G401 (cell line): ENCODE measurements at regions not wholly inside any gene's neighbourhood (a gene's known extent, or its start where the extent isn't known, plus 50 kb on each side); places are given as distances from the start of the nearest gene placed in this dataset.

ENCODE experiments used
- DNase-seq: peaks from one replicate; pipeline ENCODE4 v3.0.0-alpha.2; 2015; ENCODE audit warnings: low spot score
- in situ Hi-C: cut with HindIII; loops from 2 replicates; pipeline ENCODE4 v1.10.0; 2016; ENCODE audit warnings: low sequenced_read_pairs, mixed read lengths

DNA sequence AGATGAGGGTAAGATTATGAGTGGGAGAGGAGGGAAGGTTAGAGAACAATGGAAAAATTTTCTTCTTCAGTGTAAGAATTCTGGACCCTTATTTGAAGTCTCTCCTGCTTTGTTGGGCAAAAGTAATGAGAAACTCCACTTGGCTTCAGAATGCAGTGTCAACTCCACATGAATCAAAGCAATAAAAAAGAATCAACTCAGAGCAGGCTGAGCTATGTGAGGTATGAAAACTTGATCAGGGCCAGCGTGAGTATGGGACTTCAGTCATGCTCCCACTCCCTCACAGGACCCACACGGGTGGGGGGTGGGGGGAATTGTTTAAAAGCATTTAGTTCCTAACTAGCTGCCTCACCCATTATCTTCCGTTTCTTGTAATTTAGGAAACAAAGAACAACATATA, 502.2 kb downstream of the PDCD6IP start:
- no peak for DNase-seq
- in situ Hi-C loops = no loop called here

- in situ Hi-C loops = no loop called here
- no peak for DNase-seq
Measured at GRCh38 chr3:34301313-34301712, 502.9 kb downstream of the PDCD6IP start.

GRCh38 chr3:34305266-34305665, 506.8 kb downstream of the PDCD6IP start:
- DNase-seq = no peak
- in situ Hi-C loops = no loop called here

DNA sequence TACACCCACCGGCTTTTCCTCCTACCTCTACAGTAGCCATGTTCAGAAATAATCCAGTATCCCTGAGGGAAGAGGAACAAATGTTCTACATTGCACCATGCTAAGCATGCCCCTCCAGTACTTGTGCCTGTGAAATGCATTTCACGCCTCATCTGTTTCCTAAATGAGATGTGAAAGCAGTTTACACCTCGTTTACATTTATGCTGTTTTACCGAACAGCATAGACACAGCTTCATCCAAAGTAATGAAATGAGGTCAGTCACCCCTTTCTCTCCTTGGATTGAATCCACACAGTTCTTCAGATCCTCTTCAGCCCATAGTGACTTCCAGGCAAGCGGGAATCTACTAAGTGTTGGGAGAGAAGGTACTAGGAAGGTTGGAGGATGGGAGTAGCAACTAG, 514.3 kb downstream of the PDCD6IP start:
- peak; percentile 9 for DNase-seq
- in situ Hi-C loops = no loop called here

GRCh38 chr3:34319881-34320280, 521.5 kb downstream of the PDCD6IP start:
- in situ Hi-C loops = no loop called here
- no peak for DNase-seq

DNA sequence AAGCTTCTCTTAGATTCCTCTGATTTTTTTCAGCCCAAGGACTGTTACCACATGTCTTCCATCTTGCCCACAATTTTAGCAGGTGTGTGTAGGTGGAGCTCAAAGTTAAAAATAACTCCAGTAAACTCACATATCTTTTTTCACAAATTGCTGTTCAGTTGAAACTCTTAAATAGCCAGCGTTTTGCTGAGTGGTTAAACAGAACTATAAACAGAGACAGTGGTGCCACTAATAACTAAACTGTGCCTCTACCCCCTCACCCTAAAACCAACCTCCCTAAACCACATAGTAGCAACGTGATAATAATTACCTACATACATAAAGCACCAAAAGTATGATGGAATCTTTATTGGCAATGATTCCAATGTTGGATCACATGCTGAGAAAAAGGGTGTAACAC, 525.1 kb downstream of the PDCD6IP start:
- in situ Hi-C loops = no loop called here
- no peak for DNase-seq

DNA sequence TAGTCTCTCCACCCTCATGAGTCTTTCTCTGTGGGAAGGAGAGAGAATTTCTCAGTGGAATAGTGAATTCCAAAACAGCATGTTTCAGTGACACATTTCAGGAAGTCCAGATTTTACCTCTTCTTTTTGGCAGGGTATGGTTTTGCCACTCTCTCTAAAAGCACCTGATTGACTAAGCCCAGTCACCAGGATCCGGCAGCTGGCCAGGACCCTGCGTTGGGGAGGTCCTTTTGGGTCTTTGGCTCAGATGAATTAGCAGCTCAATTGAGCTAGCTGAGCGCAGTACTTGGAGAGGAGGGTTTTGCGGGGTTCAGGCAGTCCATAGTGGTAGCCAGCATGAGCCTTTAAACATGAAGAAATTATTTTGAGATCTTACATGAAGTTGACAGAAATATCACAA, 548.2 kb downstream of the PDCD6IP start:
- in situ Hi-C loops = no loop called here
- peak; percentile 95 for DNase-seq

- in situ Hi-C loops = no loop called here
- no peak for DNase-seq
Measured at GRCh38 chr3:34351882-34352777, 553.7 kb downstream of the PDCD6IP start.

DNA sequence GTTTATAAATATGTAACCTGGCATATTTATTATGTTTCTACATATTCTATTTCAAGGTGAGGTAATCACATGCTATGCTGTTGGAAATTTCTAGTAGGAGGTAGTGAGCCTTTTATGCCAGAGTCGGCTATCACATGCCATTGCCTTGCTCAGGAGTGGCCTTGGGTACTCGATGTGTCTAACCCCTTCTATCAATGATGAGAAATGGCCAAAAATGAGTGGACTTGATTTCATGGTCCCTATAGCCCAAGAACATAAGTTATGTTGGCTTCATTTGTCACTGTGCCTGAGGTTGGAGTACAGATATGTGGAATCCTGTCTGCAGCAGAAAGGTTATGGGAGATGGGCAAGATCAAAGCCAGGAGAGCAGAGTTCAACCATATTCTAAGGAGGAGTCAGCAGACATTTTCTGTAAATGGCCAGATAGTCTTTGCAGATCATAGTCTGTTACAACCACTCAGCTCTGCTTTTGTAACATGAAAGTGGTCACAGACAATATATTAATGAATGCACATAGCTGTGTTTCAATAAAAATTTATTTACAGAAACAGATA, 554.4 kb downstream of the PDCD6IP start:
- DNase-seq = no peak
- in situ Hi-C loops = no loop called here

DNA sequence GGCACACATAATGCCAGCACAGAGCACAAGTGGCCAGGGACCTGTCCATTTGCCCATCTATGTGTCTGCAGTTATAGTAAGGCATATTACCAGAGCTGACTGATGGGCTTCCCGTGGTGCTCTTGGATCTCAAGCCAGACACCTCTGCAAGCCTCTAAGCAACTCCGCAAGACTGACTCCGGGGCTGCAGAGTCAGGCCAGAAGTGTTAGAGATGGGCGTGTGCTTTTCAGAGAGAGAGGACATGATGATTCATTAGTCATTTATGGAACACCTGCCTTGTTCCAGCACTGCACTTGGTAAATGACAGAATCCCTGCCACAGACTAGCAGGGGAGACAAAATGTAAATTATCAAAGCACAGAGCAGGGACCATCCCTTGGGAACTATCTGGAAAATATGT, 559.0 kb downstream of the PDCD6IP start:
- in situ Hi-C loops = no loop called here
- DNase-seq = no peak

DNA sequence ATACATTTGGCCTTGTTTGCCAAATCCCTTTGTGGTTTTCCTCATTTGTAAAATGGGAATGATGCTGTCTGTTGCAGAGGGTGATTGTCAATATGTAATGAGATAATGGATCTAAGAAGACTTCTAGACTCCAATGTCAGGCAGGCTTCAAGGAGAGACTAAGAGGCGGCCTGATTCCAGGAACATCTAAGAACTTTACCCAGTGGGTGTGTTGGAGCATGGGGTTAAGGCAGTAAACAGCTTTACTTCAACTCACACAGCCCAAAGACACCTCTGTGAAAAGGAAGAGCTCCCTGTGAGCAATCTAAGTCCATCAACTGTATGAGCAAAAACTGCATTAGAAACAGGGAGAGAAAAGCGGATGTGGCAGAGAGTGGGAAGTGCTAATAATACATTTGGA, 560.6 kb downstream of the PDCD6IP start:
- no peak for DNase-seq
- in situ Hi-C loops = no loop called here

- in situ Hi-C loops = no loop called here
- no peak for DNase-seq
Measured at GRCh38 chr3:34360713-34361112, 562.3 kb downstream of the PDCD6IP start.

- DNase-seq = no peak
- in situ Hi-C loops = no loop called here
Measured at GRCh38 chr3:34361921-34362320, 563.5 kb downstream of the PDCD6IP start.

- no peak for DNase-seq
- in situ Hi-C loops = no loop called here
Measured at GRCh38 chr3:34362910-34363309, 564.5 kb downstream of the PDCD6IP start.

- in situ Hi-C loops = no loop called here
- no peak for DNase-seq
Measured at GRCh38 chr3:34363881-34364280, 565.5 kb downstream of the PDCD6IP start.

DNA sequence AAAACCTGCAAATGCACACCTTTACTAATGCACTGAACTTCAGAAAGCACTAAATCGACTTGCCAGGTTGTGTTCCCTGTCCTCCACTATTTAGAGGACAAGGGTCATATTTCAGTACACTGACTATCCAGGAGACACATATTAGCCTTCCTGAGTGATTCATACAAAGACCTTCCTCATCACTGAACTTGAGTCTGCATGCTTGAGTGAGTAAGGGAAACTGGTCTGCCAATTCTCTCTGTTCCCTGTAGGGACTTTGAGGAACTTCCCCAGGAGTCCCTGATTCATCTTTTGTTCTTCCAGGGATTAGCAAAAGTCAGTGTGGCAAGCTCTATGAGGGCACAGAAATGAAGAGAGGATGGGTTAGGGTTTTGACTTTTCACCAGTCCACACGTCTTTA, 565.9 kb downstream of the PDCD6IP start:
- DNase-seq = no peak
- in situ Hi-C loops = no loop called here

DNA sequence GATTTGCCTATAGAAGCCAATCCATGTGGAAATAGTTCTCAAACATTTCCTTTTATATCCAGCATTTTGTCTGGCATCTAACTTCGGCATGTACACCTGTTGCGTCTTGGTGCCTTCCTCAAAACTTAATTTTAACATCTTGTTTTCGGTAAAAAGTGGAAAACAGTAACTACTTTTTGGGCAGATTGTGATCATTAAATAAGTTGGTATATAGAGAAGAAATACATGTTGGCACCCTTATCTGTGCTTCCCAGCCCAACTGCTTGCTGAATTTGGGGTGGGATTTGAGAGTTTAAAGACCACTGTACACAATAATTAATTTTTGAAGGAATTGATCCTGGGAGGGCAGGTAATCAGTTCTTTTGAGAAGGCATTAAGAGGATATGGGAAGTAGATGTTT, 566.8 kb downstream of the PDCD6IP start:
- DNase-seq = no peak
- in situ Hi-C loops = no loop called here

DNA sequence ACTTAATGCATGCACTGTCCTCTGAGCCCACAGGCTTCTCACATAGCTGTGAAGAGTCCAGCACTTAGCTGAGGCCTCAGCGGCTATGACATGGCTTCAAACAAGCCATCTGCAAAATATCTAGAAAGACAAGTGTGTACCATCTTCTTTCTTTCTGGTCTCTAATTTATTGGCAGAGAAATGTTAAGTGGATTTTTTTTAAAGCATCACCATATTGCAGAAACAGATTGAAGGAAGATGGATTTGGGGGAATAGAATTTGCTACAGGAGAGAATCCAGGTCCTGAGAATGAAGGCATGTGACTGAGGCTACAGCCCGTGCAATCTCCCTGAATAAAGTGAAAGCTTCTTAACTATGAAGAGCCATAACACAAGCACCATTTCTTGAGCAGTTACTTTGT, 567.3 kb downstream of the PDCD6IP start:
- in situ Hi-C loops = no loop called here

GRCh38 chr3:34367521-34367920, 569.1 kb downstream of the PDCD6IP start:
- no peak for DNase-seq
- in situ Hi-C loops = no loop called here

More for the DNA sequence above, 567.3 kb downstream of the PDCD6IP start:
- DNase-seq = peak; percentile 84

DNA sequence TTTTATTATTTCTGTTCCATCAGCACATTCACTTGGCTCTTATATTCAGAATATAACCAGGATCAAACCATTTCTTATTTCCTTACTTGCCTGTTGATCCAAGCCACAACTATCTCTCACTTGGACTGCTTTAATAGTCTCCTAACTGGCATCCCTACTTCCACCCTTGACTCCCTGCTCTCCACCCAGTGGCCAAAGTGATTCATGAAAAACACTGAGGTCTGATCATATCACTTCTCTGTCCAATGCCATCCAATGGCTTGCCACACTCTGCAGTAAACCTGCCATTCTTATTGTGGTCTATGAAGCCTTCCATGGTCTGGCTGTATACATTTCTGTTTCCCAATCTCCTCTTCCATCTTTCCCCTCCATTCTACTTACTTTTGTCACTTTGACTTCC, 576.1 kb downstream of the PDCD6IP start:
- in situ Hi-C loops = no loop called here
- DNase-seq = no peak

DNA sequence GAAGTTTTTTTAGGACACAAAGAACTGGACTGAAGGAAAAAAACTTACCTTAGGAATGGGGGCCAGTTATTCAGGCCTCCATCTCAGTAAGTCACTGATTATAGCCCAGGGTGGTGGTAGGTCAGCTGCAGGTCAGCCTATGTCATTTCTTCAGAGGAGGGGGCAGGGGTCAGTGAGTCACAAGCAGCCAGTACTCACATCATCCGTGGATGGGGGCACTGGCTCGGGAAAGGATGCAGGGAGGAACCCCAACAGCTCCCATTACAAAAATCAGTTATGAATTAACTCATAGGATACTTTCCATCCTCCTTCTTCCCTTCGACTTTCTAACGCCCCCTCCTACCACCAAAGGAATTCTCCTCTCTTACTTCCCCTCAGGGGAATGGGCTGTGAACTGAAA, 578.3 kb downstream of the PDCD6IP start:
- DNase-seq = no peak
- in situ Hi-C loops = no loop called here
